ENCODE measurements at regions not wholly inside any gene's neighbourhood (a gene's known extent, or its start where the extent isn't known, plus 50 kb on each side); places are given as distances from the start of the nearest gene placed in this dataset.

GRCh38 chr4:164357957-164358356 is 396.0 kb upstream of the SMIM31 start:
- TF ChIP-seq EZH2 (IDR thresholded peaks at IDR 0.05; ENCODE audit: insufficient read depth, poor library complexity, severe bottlenecking) (no peak), EZH2phosphoT487 (IDR thresholded peaks at IDR 0.05; ENCODE audit: insufficient read depth, low read depth) (no peak)

Data from GM23248 (cell line).